Spleen (tissue), 11 donors: ENCODE measurements at regions not wholly inside any gene's neighbourhood (a gene's known extent, or its start where the extent isn't known, plus 50 kb on each side); places are given as distances from the start of the nearest gene placed in this dataset.

Source experiments
- DNase-seq: peaks from one replicate; pipeline ENCODE4 v3.0.0-alpha.2; 2020
- H3K27ac ChIP-seq, 8 donors: fragments of 200-600 bp; sonication (generic) in 7 of 8; 1 replicate in 4 of 8; 2 replicates in 4 of 8; pipeline versions ENCODE4 v1.5.0 to v1.8.0; 2016 to 2021; ENCODE audit warnings: inconsistent platforms in 4 of 8, mild to moderate bottlenecking in 4 of 8, moderate library complexity in 1 of 8
- H3K27me3 ChIP-seq, 7 donors: fragments of 200-600 bp; sonication (generic) in 6 of 7; replicated peaks in 1 of 7; 1 replicate in 4 of 7; 2 replicates in 3 of 7; pipeline versions ENCODE4 v1.5.0 to v1.8.0; 2016 to 2021; ENCODE audit warnings: inconsistent platforms in 3 of 7, mild to moderate bottlenecking in 1 of 7
- H3K36me3 ChIP-seq, 6 donors: fragments of 200-600 bp; sonication (generic) in 5 of 6; 1 replicate in 4 of 6; 2 replicates in 2 of 6; pipeline versions ENCODE4 v1.5.0 to v1.8.0; 2016 to 2021; ENCODE audit warnings: inconsistent platforms in 2 of 6
- H3K4me1 ChIP-seq, 6 donors: fragments of 200-600 bp; sonication (generic) in 5 of 6; 1 replicate in 3 of 6; 2 replicates in 3 of 6; pipeline versions ENCODE4 v1.5.0 to v1.8.0; 2016 to 2021; ENCODE audit warnings: inconsistent platforms in 3 of 6
- H3K4me3 ChIP-seq, 8 donors: fragments of 200-600 bp; sonication (generic) in 7 of 8; 1 replicate in 4 of 8; 2 replicates in 4 of 8; pipeline versions ENCODE4 v1.5.0 to v1.8.0; 2016 to 2021; ENCODE audit warnings: inconsistent platforms in 4 of 8, mild to moderate bottlenecking in 4 of 8, moderate library complexity in 2 of 8
- H3K9me3 ChIP-seq, 8 donors: fragments of 200-600 bp; sonication (generic) in 7 of 8; 1 replicate in 4 of 8; 2 replicates in 4 of 8; pipeline versions ENCODE4 v1.5.0 to v1.8.0; 2016 to 2021; ENCODE audit warnings: inconsistent platforms in 4 of 8
- CTCF ChIP-seq, 11 experiments: fragments of 200-600 bp in 7 of 11; fragments of 450-650 bp in 4 of 11; sonication (generic) in 4 of 11; IDR thresholded peaks in 8 of 11; conservative IDR thresholded peaks in 3 of 11; 1 replicate in 7 of 11; 2 replicates in 4 of 11; pipeline versions ENCODE4 v1.4.0 to v1.8.0; 2016 to 2021; ENCODE audit warnings: antibody characterized with exemption in 11 of 11, inconsistent platforms in 4 of 11, mild to moderate bottlenecking in 1 of 11
- POLR2A ChIP-seq, 3 donors: fragments of 450-650 bp; IDR thresholded peaks; one replicate each; pipeline ENCODE4 v1.5.1; 2017; ENCODE audit warnings: antibody characterized with exemption in 3 of 3, mild to moderate bottlenecking in 1 of 3
- POLR2AphosphoS5 ChIP-seq, 3 donors: sonication (generic); formaldehyde crosslinking; IDR thresholded peaks; one replicate each; pipeline ENCODE4 v1.5.1; 2017; ENCODE audit warnings: antibody characterized with exemption in 3 of 3
- whole genome bisulfite sequencing, 5 donors: extraction: QIAGEN DNeasy Blood & Tissue Kit in 3 of 5; methylation state at CpG; one replicate each; pipeline versions ENCODE4 v1.1.5 to v1.1.7; 2013 to 2018; 5-methylcytosine and 5-hydroxymethylcytosine counted together
- intact Hi-C: fragments of 100-400 bp; cut with DNase I; formaldehyde crosslinking; loops from one replicate; pipeline ENCODE4 v1.15.0; 2023; ENCODE audit warnings: low total_unique reads
- donor health status: healthy with polysubstance abuse.
- donor health status: DM: no; HTN: no; CAD: no; lungs with moderate emphysema.
- donor health status: DM: no; HTN: no; CAD: no.
- donor health status: Bipolar disorder and iron deficiency.
- donor health status: healthy.
- donor health status: DM: no; HTN: no; CAD: no.
- donor health status: DM: yes; HTN: yes; CAD: no.

- TF ChIP-seq POLR2AphosphoS5 (IDR thresholded peaks at IDR 0.05): no peak
- TF ChIP-seq POLR2A (IDR thresholded peaks at IDR 0.05): no peak
- no peak for TF ChIP-seq CTCF (IDR thresholded peaks at IDR 0.05 in 8 of 11, conservative IDR thresholded peaks at IDR 0.05 in 3 of 11)
- no peak for DNase-seq
- 36 to 53% (median 42%) methylated on average over 5 of the region's 5 CpGs for WGBS, 5 donors
- no peaks in the 10 kb centered on the region for H3K36me3 ChIP-seq
- no peaks in the 10 kb centered on the region for H3K4me1 ChIP-seq
- no peaks in the 10 kb centered on the region for H3K27me3 ChIP-seq
- H3K9me3 ChIP-seq: no peaks in the 10 kb centered on the region
- intact Hi-C loops: loop anchor here (10.0 kb wide), 1 partner anchor 315 kb away; no protein-coding TSS in a partner anchor
- H3K27ac ChIP-seq: no peak overlapping the region
- no peak overlapping the region for H3K4me3 ChIP-seq
Measured at GRCh38 chr6:82589509-82590206, 226.0 kb downstream of the TPBG start.

- Histone ChIP-seq H3K27ac (no peak overlapping the region), H3K9me3 (no peaks in the 10 kb centered on the region), H3K27me3 (no peaks in the 10 kb centered on the region), H3K36me3 (no peaks in the 10 kb centered on the region), H3K4me1 (no peaks in the 10 kb centered on the region), H3K4me3 (no peak overlapping the region)
- intact Hi-C loops: no loop called here
- DNase-seq: no peak
- no peak for TF ChIP-seq CTCF (IDR thresholded peaks at IDR 0.05 in 8 of 11, conservative IDR thresholded peaks at IDR 0.05 in 3 of 11)
- TF ChIP-seq POLR2A (IDR thresholded peaks at IDR 0.05): no peak
- TF ChIP-seq POLR2AphosphoS5 (IDR thresholded peaks at IDR 0.05): no peak
Measured at GRCh38 chr6:82597201-82597600, 233.6 kb downstream of the TPBG start.

DNA sequence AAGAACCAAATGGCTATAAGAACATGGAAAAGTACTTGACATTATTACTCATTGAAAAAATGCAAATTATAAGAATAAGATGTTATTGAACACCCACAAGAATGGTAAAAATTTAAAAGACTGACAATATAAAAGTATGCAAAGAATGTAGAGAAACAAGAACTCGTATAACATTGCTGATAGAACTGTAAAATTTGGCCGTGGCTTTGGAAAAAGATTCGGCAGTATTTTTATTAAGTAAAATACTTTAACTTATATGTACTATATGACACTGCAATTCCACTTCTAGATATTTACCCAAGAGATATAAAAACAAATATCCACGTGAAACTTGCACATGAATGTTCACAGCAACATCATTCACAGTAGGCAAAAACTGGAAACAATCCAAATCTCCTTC is 239.2 kb downstream of the TPBG start:
- H3K9me3 ChIP-seq: no peaks in the 10 kb centered on the region
- DNase-seq: no peak
- intact Hi-C loops: no loop called here
- H3K4me1 ChIP-seq: no peaks in the 10 kb centered on the region
- no peak overlapping the region for H3K27ac ChIP-seq
- no peak overlapping the region for H3K4me3 ChIP-seq
- H3K36me3 ChIP-seq: no peaks in the 10 kb centered on the region
- 65 to 81% (median 75%) methylated on average over 4 of the region's 4 CpGs for WGBS, 5 donors
- H3K27me3 ChIP-seq: no peaks in the 10 kb centered on the region
- no peak for TF ChIP-seq CTCF (IDR thresholded peaks at IDR 0.05 in 8 of 11, conservative IDR thresholded peaks at IDR 0.05 in 3 of 11)
- no peak for TF ChIP-seq POLR2AphosphoS5 (IDR thresholded peaks at IDR 0.05)
- TF ChIP-seq POLR2A (IDR thresholded peaks at IDR 0.05): no peak

DNA sequence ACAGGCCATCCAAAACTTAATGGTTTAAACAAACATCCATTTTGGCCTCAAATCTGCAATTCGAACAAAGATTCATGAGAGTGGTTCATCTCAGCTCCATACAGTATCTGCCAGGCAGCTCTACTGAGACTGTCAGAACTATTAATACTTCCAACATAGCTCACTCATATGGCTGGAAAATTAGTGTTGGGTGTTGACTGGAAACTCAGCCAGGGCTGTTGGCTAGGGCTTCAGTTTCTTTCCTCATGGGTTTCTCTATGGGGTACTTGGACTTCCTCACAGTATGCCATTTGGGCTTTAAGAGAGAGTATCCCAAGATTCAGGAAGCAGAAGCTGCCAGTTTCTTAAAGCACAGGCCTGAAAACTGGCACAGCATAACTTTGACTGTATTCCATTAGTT is 240.3 kb downstream of the TPBG start:
- no peak for DNase-seq
- Histone ChIP-seq H3K27me3 (no peaks in the 10 kb centered on the region), H3K4me1 (no peaks in the 10 kb centered on the region), H3K27ac (no peak overlapping the region), H3K4me3 (no peak overlapping the region), H3K9me3 (no peaks in the 10 kb centered on the region), H3K36me3 (no peaks in the 10 kb centered on the region)
- WGBS, 5 donors: 78 to 86% (median 82%) methylated on average over 1 of the region's 1 CpG
- intact Hi-C loops: no loop called here
- TF ChIP-seq POLR2A (IDR thresholded peaks at IDR 0.05): no peak
- TF ChIP-seq POLR2AphosphoS5 (IDR thresholded peaks at IDR 0.05): no peak
- TF ChIP-seq CTCF (IDR thresholded peaks at IDR 0.05 in 8 of 11, conservative IDR thresholded peaks at IDR 0.05 in 3 of 11): no peak
